ENCODE measurements at regions not wholly inside any gene's neighbourhood (a gene's known extent, or its start where the extent isn't known, plus 50 kb on each side); places are given as distances from the start of the nearest gene placed in this dataset.

DNA sequence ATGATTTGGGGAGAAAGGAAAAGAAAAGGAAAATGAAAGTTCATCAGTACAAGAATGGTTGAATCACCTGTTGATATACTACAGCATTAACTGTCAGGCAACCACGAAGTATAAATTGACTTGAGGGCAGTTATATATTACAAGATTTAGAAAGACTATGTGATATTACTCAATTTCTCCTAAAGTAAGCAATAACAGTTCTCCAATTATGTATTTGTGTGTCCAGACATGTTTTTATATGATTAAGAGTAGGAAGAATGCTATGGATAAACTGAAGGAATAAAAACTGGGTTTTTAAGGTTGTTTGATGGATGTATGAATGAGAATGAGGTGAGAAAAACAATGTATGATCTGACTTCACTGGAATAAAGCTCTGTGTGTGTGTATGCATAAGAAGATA is 2234.4 kb downstream of the ARAP2 start:
- no peaks in the 10 kb centered on the region for H3K9me3 ChIP-seq (ENCODE audit: control insufficient read depth, low read length, poor library complexity, severe bottlenecking)
- H3K4me3 Mint-ChIP-seq = no peak overlapping the region
- DNase-seq (no peak), ATAC-seq (no peak)
- H3K4me1 Mint-ChIP-seq = no peaks in the 10 kb centered on the region
- H3K36me3 Mint-ChIP-seq (ENCODE audit: low read depth) = no peaks in the 10 kb centered on the region
- H3K27ac Mint-ChIP-seq = no peak overlapping the region
- no peaks in the 10 kb centered on the region for H3K27me3 Mint-ChIP-seq

DNA sequence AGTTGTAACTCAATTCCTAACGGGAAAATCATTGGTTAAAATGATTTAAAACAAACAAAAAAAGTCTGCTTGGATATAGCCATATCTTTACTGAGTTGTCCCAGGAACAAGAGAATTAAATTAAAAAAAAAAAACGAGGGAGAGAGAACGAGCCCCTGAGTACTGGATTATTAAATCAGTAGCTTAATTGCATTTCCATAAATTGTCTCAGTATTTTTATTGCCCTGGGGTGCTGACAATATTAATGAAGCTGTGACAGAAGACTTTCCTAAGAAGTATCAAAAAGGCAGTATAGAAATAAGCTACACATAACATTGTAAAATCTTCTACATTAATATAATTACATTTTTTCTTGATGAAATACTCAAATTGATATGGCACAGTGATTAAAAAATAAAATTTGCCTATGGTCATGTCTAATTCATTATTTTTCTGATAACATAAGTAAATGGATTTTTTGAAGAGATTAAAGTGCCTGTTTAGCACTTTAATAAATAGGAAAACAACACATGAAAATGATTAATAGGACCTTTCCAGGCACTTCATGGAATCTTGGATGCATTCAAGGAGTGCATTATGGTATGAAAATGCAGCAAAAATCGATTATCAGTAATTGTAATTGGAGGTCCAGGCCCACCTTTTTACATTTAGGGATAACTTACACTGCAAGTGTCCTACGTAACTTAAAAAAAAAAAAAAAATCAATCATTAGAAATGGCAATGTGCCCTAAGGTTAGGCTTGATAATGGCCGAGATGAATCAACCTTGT is 2233.4 kb downstream of the ARAP2 start:
- no peaks in the 10 kb centered on the region for H3K36me3 Mint-ChIP-seq (ENCODE audit: low read depth)
- DNase-seq (no peak), ATAC-seq (no peak)
- H3K27me3 Mint-ChIP-seq = no peaks in the 10 kb centered on the region
- no peak overlapping the region for H3K4me3 Mint-ChIP-seq
- H3K27ac Mint-ChIP-seq = no peak overlapping the region
- H3K4me1 Mint-ChIP-seq = no peaks in the 10 kb centered on the region
- H3K9me3 ChIP-seq (ENCODE audit: control insufficient read depth, low read length, poor library complexity, severe bottlenecking) = no peaks in the 10 kb centered on the region

DNA sequence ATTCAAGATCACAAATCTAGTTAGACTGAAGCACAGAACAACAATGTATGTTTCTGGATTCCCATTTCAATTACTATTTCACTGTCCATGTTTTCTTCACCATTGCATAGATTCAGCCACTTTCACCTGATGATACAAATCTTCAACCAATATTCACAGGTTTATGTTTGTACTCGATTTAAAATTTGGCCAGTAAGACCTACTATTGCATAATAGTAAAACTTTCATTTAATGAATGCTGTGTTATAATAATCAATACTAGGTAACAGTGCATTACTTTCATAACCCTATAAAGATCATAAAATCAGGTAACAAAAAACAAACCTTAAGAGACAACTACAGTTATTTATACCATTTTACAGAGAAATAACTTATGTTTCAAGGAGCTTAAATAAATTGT is 2209.1 kb downstream of the ARAP2 start:
- Mint-ChIP-seq H3K4me1 (no peaks in the 10 kb centered on the region), H3K27ac (no peak overlapping the region), H3K36me3 (ENCODE audit: low read depth) (no peaks in the 10 kb centered on the region), H3K4me3 (no peak overlapping the region), H3K27me3 (no peaks in the 10 kb centered on the region)
- H3K9me3 ChIP-seq (ENCODE audit: control insufficient read depth, low read length, poor library complexity, severe bottlenecking) = no peaks in the 10 kb centered on the region
- no peak for DNase-seq
- no peak for ATAC-seq

DNA sequence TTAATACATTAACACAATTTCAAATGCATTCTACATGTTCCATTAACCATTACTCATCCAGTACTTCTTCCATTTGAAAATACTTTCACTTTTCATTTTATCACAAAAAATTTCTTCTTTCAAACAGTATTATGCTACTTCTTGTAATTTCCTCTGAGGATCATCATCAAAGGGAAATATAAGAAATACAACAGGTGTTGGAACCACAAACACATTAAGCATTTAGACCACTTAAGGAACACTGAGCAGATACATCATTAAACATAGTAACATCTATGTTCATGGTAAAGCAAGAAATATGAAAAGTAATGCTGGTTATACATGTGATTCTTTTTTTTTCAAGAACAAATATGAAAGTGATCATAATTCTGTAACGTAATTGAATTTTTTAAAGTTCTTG is 2207.0 kb downstream of the ARAP2 start:
- Mint-ChIP-seq H3K27ac (no peak overlapping the region), H3K36me3 (ENCODE audit: low read depth) (no peaks in the 10 kb centered on the region), H3K4me3 (no peak overlapping the region), H3K4me1 (no peaks in the 10 kb centered on the region), H3K27me3 (no peaks in the 10 kb centered on the region)
- no peak for DNase-seq
- no peaks in the 10 kb centered on the region for H3K9me3 ChIP-seq (ENCODE audit: control insufficient read depth, low read length, poor library complexity, severe bottlenecking)
- no peak for ATAC-seq

DNA sequence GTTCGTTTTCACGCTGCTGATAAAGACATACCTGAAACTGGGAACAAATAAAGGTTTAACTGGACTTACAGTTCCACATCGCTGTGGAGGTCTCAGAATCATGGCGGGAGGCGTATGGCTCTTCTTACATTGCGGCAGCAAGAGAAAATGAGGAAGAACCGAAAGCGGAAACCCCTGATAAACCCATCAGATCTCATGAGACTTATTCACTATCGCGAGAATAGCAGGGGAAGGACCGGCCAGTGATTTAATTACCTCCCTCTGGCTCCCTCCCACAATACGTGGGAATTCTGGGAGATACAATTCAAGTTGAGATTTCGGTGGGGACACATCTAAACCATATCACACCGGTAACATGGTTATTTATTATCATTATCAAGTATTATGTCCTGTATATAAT is 2204.5 kb downstream of the ARAP2 start:
- DNase-seq = no peak
- H3K27me3 Mint-ChIP-seq = no peaks in the 10 kb centered on the region

DNA sequence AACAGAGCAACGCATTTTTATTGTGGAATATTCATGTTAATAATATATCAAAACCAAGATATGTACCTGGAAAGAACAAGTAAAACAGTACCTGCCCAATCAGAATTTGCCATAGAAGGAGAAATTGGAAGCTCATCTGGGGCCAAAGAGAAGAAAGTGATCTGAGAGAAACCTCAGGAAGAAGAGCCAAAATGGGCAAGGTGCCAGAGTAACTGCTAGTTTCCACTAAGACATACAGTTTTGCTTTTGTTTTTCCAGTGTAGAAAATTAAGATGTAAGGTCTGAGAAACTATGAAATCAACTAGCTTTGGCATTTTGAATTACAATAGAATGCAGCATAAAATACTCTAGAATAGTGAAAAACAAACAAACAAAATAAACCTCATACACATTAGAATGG is 2201.2 kb downstream of the ARAP2 start:
- Mint-ChIP-seq H3K4me3 (no peak overlapping the region), H3K27ac (no peak overlapping the region), H3K27me3 (no peaks in the 10 kb centered on the region), H3K4me1 (no peaks in the 10 kb centered on the region), H3K36me3 (ENCODE audit: low read depth) (no peaks in the 10 kb centered on the region)
- DNase-seq (no peak), ATAC-seq (no peak)
- no peaks in the 10 kb centered on the region for H3K9me3 ChIP-seq (ENCODE audit: control insufficient read depth, low read length, poor library complexity, severe bottlenecking)

More for the DNA sequence above, 2204.5 kb downstream of the ARAP2 start:
- Mint-ChIP-seq H3K4me3 (no peak overlapping the region), H3K4me1 (no peaks in the 10 kb centered on the region), H3K36me3 (ENCODE audit: low read depth) (no peaks in the 10 kb centered on the region), H3K27ac (no peak overlapping the region)
- no peak for ATAC-seq
- no peaks in the 10 kb centered on the region for H3K9me3 ChIP-seq (ENCODE audit: control insufficient read depth, low read length, poor library complexity, severe bottlenecking)

DNA sequence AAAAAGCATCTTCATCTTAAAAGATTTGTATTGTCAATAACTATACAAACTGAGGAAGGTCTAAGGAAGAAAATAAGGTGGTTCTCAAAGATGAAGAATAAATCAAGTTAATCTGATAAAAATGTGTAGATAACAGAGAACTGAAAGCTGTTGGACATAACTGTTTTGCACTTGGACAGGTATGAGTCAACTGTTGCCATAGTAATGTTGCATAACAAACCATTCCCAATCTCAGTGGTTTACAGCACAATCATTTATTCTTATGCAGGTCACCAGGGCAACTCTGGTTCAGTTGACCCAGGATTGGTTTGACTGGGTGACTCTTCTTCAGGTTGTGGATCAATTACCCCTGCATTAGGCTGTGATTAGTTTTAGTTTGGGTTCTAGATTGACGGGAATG is 2197.7 kb downstream of the ARAP2 start:
- Mint-ChIP-seq H3K36me3 (ENCODE audit: low read depth) (no peaks in the 10 kb centered on the region), H3K4me3 (no peak overlapping the region), H3K27ac (no peak overlapping the region), H3K4me1 (no peaks in the 10 kb centered on the region), H3K27me3 (no peaks in the 10 kb centered on the region)
- no peaks in the 10 kb centered on the region for H3K9me3 ChIP-seq (ENCODE audit: control insufficient read depth, low read length, poor library complexity, severe bottlenecking)
- ATAC-seq = no peak
- DNase-seq = no peak

DNA sequence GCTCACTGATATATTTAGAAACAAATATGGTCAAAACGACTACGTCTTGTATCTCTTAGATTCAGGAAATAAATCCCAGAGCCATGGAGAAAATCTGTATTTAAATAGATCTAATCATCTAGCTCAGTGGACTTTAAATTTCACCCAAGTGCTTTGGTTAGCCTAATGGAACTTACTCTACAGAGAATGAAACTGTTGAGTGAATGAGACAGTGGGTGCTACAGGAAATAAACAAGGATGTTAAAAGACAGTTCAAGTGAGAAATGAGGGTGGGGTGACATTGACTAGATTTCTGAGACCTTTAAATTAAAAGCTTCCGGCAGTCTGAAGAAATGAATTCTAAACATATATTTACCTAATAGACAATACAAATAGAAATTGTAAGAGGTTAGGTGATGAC is 2197.0 kb downstream of the ARAP2 start:
- no peak for ATAC-seq
- Mint-ChIP-seq H3K27ac (no peak overlapping the region), H3K36me3 (ENCODE audit: low read depth) (no peaks in the 10 kb centered on the region), H3K4me3 (no peak overlapping the region), H3K27me3 (no peaks in the 10 kb centered on the region), H3K4me1 (no peaks in the 10 kb centered on the region)
- H3K9me3 ChIP-seq (ENCODE audit: control insufficient read depth, low read length, poor library complexity, severe bottlenecking) = no peaks in the 10 kb centered on the region
- DNase-seq = no peak

DNA sequence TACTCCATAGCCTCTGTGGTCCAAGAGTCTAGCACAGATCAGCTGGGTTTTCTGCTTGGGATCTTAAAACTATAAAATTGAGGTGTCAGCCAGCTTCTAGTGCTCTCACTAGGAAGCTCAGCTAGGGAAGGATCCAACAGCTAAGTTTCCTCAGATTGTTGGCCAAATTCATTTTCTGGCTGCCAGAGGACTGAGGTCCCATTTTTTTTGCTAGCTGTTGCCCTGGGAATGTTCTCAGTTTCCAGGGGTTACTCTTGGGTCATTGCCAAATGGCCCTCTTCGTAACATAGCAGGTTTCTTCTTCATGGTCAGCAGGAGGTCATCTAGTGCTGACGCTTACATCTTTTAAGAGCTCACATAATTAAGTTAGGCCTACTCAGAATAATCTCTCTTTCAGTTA is 2178.2 kb downstream of the ARAP2 start:
- H3K4me3 Mint-ChIP-seq = no peak overlapping the region
- DNase-seq (no peak), ATAC-seq (no peak)
- H3K27ac Mint-ChIP-seq = no peak overlapping the region
- H3K27me3 Mint-ChIP-seq = no peaks in the 10 kb centered on the region
- H3K9me3 ChIP-seq (ENCODE audit: control insufficient read depth, low read length, poor library complexity, severe bottlenecking) = no peaks in the 10 kb centered on the region
- H3K4me1 Mint-ChIP-seq = no peaks in the 10 kb centered on the region
- H3K36me3 Mint-ChIP-seq (ENCODE audit: low read depth) = no peaks in the 10 kb centered on the region

DNA sequence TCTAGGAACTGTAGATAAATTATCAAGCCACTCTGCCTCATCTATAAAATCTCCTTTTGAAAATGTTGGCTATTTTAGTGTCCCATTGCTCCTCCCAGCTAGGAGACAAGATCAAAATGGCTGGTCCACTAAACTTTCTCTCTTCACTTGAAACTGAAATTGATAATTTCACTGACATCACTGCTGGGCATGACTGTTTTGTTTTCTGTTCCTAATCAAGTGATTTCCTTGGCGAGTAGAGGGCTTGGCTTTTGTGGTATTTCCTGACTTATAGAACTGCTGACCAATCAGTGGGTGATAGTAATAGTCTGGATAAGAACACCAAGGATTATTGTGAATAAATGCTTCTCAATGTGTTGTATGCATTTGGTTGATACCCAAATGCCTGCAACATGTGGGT is 2152.9 kb downstream of the ARAP2 start:
- Mint-ChIP-seq H3K36me3 (ENCODE audit: low read depth) (no peaks in the 10 kb centered on the region), H3K4me3 (no peak overlapping the region), H3K27ac (no peak overlapping the region)

DNA sequence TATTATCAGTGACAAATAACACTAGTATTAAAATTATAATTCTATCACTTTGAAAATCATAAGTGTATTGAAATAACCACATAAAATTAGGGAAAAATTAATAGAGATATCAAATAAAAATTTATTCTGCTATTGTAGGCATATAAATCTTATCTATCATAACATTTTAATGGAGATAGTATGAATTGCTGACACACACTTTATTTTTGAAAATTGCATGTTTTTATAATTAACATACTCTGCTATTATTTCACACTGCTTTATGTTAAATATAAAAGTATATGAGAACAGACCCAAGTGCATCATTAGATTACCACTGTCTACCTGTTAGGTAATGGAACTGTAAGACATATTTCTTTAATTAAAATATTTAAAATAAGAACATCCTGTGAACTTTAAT is 2150.2 kb downstream of the ARAP2 start:
- Mint-ChIP-seq H3K36me3 (ENCODE audit: low read depth) (no peaks in the 10 kb centered on the region), H3K4me3 (no peak overlapping the region), H3K4me1 (no peaks in the 10 kb centered on the region), H3K27ac (no peak overlapping the region), H3K27me3 (no peaks in the 10 kb centered on the region)
- DNase-seq (no peak), ATAC-seq (no peak)
- no peaks in the 10 kb centered on the region for H3K9me3 ChIP-seq (ENCODE audit: control insufficient read depth, low read length, poor library complexity, severe bottlenecking)

More for the DNA sequence above, 2152.9 kb downstream of the ARAP2 start:
- ATAC-seq = no peak
- H3K4me1 Mint-ChIP-seq = no peaks in the 10 kb centered on the region
- H3K9me3 ChIP-seq (ENCODE audit: control insufficient read depth, low read length, poor library complexity, severe bottlenecking) = no peaks in the 10 kb centered on the region
- H3K27me3 Mint-ChIP-seq = no peaks in the 10 kb centered on the region
- DNase-seq = no peak

DNA sequence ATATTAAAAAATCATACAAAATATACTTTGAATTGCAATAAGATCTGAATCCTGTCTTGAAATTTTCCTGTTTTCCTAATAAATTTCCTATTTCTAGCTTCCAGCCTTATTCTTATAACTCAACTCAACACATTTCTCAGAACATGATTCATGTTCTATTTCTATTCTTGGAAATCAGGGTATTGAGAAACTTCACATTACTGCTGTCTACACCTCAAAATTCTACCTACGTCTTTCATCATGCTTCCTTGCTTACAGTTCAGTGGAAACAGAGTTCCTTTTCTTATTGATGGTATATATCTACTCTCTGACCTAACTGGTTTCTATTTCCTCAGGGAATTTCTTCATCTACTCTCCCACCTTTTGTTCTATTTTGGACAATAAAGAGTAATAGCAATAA is 2139.0 kb downstream of the ARAP2 start:
- H3K27ac Mint-ChIP-seq = no peak overlapping the region
- H3K27me3 Mint-ChIP-seq = no peaks in the 10 kb centered on the region
- ATAC-seq = no peak
- DNase-seq = no peak
- H3K9me3 ChIP-seq (ENCODE audit: control insufficient read depth, low read length, poor library complexity, severe bottlenecking) = no peaks in the 10 kb centered on the region
- no peaks in the 10 kb centered on the region for H3K36me3 Mint-ChIP-seq (ENCODE audit: low read depth)
- H3K4me1 Mint-ChIP-seq = no peaks in the 10 kb centered on the region
- no peak overlapping the region for H3K4me3 Mint-ChIP-seq

DNA sequence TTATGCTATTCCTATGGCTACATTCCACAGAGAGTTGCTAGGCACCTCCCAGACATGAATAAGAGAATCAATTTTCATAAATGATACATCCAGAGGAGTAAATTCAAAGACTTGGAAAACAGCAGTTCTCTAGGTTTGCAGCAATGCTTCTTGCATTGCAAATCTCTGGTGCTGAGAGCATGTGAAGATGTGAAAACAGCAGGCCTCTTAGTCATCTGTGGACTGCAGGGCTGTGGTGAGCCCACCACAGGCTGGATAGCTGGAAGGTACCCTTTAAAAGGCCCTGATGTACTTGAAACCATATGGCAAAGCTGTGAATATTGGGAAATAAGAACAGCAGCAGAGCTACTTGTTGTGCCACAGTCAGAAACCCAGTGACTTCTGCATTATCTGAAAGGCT is 2135.9 kb downstream of the ARAP2 start:
- no peaks in the 10 kb centered on the region for H3K27me3 Mint-ChIP-seq
- no peak overlapping the region for H3K27ac Mint-ChIP-seq
- H3K36me3 Mint-ChIP-seq (ENCODE audit: low read depth) = no peaks in the 10 kb centered on the region
- H3K9me3 ChIP-seq (ENCODE audit: control insufficient read depth, low read length, poor library complexity, severe bottlenecking) = no peaks in the 10 kb centered on the region
- ATAC-seq (no peak), DNase-seq (no peak)
- no peak overlapping the region for H3K4me3 Mint-ChIP-seq
- H3K4me1 Mint-ChIP-seq = no peaks in the 10 kb centered on the region

DNA sequence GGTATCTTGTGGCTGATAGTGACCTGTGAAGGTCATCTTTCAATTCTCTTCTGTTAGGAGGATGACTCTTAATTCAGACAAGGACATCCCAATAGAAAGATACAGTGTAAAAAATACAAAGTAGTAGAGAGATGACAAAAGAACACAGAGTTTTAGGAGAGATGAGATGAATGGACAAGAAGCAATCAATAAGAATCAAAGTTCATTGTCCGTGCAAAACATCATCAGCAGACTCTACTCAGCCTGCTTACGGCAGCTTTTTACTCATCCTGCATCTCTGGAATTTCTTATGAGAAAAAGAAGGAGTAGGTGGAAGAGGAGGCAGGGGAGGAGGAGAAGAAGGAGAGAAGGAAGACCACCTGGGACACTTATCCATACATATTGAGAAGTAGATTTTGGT is 2131.7 kb downstream of the ARAP2 start:
- no peak overlapping the region for H3K27ac Mint-ChIP-seq
- no peaks in the 10 kb centered on the region for H3K4me1 Mint-ChIP-seq
- no peak overlapping the region for H3K4me3 Mint-ChIP-seq
- H3K9me3 ChIP-seq (ENCODE audit: control insufficient read depth, low read length, poor library complexity, severe bottlenecking) = no peaks in the 10 kb centered on the region
- no peak for DNase-seq
- H3K36me3 Mint-ChIP-seq (ENCODE audit: low read depth) = no peaks in the 10 kb centered on the region
- ATAC-seq = no peak
- H3K27me3 Mint-ChIP-seq = no peaks in the 10 kb centered on the region

Data from T-helper 17 cell (primary cell).